Activated naive CD4-positive, alpha-beta T cell treated with anti-CD3 and anti-CD28 coated beads, Interleukin-2, amount 50 U/mL, for 72 hours (primary cell): ENCODE measurements at regions not wholly inside any gene's neighbourhood (a gene's known extent, or its start where the extent isn't known, plus 50 kb on each side); places are given as distances from the start of the nearest gene placed in this dataset.

ENCODE experiments used
- ATAC-seq, 2 donors: fragments of 150-1000 bp; cut with Tn5 transposase; 2 replicates each; pipeline ENCODE4 v1.10.0; 2021; ENCODE audit warnings: mild to moderate bottlenecking in 2 of 2, moderate library complexity in 2 of 2
- DNase-seq, 2 donors: peaks; one replicate each; pipeline ENCODE4 v3.0.0; 2021 to 2022; ENCODE audit warnings: low spot score in 2 of 2
- H3K27ac Mint-ChIP-seq, 2 donors: one replicate each; pipeline ENCODE4 v1.8.0; 2022; ENCODE audit warnings: mild to moderate bottlenecking in 2 of 2, mixed read lengths in 2 of 2
- H3K36me3 Mint-ChIP-seq, 2 donors: one replicate each; pipeline ENCODE4 v1.8.0; 2022; ENCODE audit warnings: mixed read lengths in 2 of 2
- H3K9me3 Mint-ChIP-seq, 2 donors: one replicate each; pipeline ENCODE4 v1.8.0; 2022; ENCODE audit warnings: mixed read lengths in 2 of 2

- Mint-ChIP-seq H3K9me3 (peaks cover 23 to 36% of the 10 kb centered on the region in 2 donors), H3K36me3 (peaks cover 16 to 24% of the 10 kb centered on the region in 2 donors), H3K27ac (no peak overlapping the region)
- ATAC-seq (no peak), DNase-seq (no peak)
Observed at GRCh38 chr9:88251903-88252302, 113.6 kb upstream of the SPATA31C2 start.

- DNase-seq (no peak), ATAC-seq (no peak)
- H3K27ac Mint-ChIP-seq, result no peak overlapping the region
- H3K36me3 Mint-ChIP-seq, result no peaks in the 10 kb centered on the region
- H3K9me3 Mint-ChIP-seq, result peaks cover 0 to 4% of the 10 kb centered on the region in 2 donors
Observed at GRCh38 chr9:88243736-88244135, 105.5 kb upstream of the SPATA31C2 start.

GRCh38 chr9:88242879-88243278 lies 104.6 kb upstream of the SPATA31C2 start:
- no peaks in the 10 kb centered on the region for H3K9me3 Mint-ChIP-seq
- ATAC-seq (no peak), DNase-seq (no peak)
- H3K36me3 Mint-ChIP-seq, result no peaks in the 10 kb centered on the region
- H3K27ac Mint-ChIP-seq, result no peak overlapping the region

DNA sequence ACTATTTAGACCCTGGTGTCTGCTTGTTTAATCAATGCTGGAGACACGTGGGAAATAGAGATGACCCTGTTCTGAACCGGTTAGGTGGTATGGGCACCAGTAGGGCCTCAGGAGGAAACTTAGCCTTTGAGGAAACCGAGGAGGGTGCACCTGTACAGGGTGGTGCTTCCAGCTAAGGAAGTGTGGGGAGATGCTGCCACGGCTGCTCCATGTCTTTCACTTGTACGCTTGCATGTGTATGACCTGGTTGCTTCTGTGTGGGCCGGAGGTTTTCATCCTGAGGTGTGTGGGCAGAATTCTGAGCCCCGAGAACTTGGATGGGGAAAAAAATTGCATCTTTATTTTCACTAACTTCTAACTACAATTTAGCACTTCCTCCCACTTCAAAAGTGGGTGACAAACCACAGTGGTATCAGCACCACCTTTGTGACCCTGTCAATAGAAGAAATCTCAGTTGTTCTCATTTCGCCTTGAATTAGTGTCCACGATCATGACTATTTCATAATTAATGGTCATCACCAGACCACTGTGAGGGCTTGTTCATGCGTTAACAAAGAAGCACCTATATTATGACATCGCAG lies 99.8 kb upstream of the SPATA31C2 start:
- no peaks in the 10 kb centered on the region for H3K36me3 Mint-ChIP-seq
- H3K27ac Mint-ChIP-seq, result no peak overlapping the region
- DNase-seq (no peak), ATAC-seq (peak; percentile 47 to 61)
- no peaks in the 10 kb centered on the region for H3K9me3 Mint-ChIP-seq

GRCh38 chr9:88237479-88237961 lies 99.2 kb upstream of the SPATA31C2 start:
- DNase-seq, result no peak
- Mint-ChIP-seq H3K27ac (no peak overlapping the region), H3K9me3 (peaks cover 0 to 2% of the 10 kb centered on the region in 2 donors), H3K36me3 (peaks cover under 1 to 2% of the 10 kb centered on the region in 2 donors)
- no peak for ATAC-seq

DNA sequence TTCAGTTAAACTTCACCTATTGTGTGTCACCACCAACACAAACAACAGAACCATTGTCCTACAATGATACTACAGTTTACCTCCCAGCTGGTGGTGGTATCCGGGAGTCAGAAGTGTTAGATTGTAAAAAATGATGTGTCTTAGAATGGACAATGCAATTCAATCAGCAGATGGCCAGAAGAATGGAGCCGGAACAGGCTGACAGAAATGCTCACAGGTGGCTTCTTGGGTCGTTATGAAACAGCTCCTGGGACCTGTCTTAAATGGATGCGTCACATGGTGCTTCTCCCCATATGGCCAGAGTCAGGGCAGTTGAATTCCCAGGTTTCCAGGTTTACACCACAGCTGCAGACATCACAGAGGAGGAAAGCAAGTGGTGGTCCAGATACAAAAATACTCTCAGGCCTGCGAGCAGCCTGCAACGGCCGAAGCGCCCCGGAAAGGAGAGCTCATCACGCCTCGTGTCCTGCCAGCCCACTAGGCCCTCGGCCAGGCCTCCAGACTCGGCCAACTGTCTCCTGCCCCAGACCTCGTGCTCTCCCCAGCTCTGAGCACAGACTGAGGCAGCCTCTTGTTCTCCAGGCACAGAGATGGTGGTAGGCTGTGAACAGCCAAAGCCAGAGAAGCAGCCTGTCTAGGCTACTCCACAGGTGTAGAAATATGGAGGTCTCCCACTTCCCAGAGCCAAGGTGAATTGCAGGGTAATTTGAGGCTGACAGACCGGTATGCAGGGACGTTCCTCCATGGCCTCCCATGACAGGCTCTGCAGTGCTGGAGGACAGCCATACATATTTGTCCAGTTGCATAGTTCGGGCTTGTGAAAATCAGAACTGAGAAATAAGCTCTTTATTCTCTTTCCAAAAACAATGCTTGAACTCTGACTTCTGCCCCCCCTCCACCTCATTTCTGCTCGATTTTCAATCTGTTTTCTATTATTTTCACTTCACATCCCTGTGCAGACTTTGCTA lies 98.5 kb upstream of the SPATA31C2 start:
- Mint-ChIP-seq H3K9me3 (peaks cover 6 to 8% of the 10 kb centered on the region in 2 donors), H3K27ac (no peak overlapping the region), H3K36me3 (peaks cover 6% of the 10 kb centered on the region in 2 donors)
- ATAC-seq, result no peak
- no peak for DNase-seq

GRCh38 chr9:88235615-88236014 lies 97.3 kb upstream of the SPATA31C2 start:
- DNase-seq (no peak), ATAC-seq (no peak)
- Mint-ChIP-seq H3K36me3 (peaks cover 6% of the 10 kb centered on the region in 2 donors), H3K9me3 (peaks cover 6 to 8% of the 10 kb centered on the region in 2 donors), H3K27ac (no peak overlapping the region)

- Mint-ChIP-seq H3K27ac (no peak overlapping the region), H3K36me3 (peaks cover 6% of the 10 kb centered on the region in 2 donors), H3K9me3 (peaks cover 6 to 8% of the 10 kb centered on the region in 2 donors)
- DNase-seq (no peak), ATAC-seq (no peak)
Observed at GRCh38 chr9:88234114-88234513, 95.8 kb upstream of the SPATA31C2 start.

DNA sequence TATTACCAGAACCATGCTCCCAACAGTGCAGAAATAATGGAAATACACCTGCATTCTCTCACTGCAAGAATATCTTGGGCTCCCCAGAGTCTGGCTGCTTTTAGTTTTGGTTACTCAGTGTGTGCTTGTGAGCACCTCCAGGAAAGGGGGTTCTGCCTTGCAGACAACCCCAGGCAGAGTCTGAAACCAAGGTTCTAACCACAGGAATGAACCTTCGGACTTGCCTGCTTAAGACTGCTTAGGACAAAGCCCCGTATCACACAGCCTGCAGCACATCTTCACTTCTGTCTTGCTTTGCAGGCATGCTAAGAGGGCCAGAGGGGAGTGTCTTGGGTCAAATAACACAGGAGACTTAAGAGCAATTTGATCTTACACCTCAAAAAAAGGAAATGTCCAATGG lies 94.8 kb upstream of the SPATA31C2 start:
- Mint-ChIP-seq H3K9me3 (peaks cover 6 to 8% of the 10 kb centered on the region in 2 donors), H3K36me3 (peaks cover 6% of the 10 kb centered on the region in 2 donors), H3K27ac (no peak overlapping the region)
- DNase-seq, result no peak
- no peak for ATAC-seq

DNA sequence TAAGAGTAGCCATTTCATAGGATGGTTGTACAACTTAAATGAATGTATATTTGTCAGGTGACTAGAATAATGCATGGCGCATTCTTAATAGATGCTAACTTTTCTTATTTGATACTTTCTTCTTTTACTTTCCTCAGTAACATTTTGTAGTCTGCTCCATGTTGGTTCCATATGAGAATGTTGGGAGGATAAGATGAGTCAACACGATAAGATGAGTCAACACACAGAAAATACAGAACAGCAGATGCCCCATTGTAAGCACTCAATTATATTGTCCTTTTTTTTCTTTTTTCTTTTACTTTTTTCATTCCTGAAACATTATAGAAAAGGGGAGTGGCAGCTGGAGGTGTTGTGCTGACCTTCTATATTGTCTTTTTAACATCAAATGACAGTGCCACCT lies 92.3 kb upstream of the SPATA31C2 start:
- no peak for DNase-seq
- no peak overlapping the region for H3K27ac Mint-ChIP-seq
- H3K36me3 Mint-ChIP-seq, result peaks cover 6% of the 10 kb centered on the region in 2 donors
- peaks cover 6 to 8% of the 10 kb centered on the region in 2 donors for H3K9me3 Mint-ChIP-seq
- ATAC-seq, result no peak

DNA sequence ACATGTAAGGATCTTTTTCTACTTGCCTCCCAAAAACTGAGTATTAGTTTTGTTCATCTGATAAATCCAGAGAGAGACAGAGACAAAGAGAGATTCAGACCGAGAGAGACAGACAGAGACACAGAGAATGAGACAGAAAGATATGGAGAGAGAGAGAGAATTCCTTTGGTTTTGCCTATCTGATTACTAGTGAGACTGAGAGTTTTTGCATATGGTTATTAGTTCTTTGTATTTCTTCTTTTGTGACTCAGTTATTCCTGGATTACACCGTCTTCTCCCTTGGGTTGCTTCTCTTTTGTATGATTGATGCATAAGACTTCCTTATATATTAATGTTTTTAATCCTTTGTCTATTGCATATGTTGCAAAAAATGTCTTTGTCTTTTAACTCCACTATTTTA lies 91.2 kb upstream of the SPATA31C2 start:
- ATAC-seq (no peak), DNase-seq (no peak)
- H3K36me3 Mint-ChIP-seq, result peaks cover 6% of the 10 kb centered on the region in 2 donors
- no peak overlapping the region for H3K27ac Mint-ChIP-seq
- peaks cover 6 to 8% of the 10 kb centered on the region in 2 donors for H3K9me3 Mint-ChIP-seq

GRCh38 chr9:88224938-88225337 lies 86.7 kb upstream of the SPATA31C2 start:
- no peak for ATAC-seq
- Mint-ChIP-seq H3K9me3 (no peaks in the 10 kb centered on the region), H3K27ac (no peak overlapping the region), H3K36me3 (no peaks in the 10 kb centered on the region)
- no peak for DNase-seq

GRCh38 chr9:88221105-88221504 lies 82.8 kb upstream of the SPATA31C2 start:
- no peaks in the 10 kb centered on the region for H3K36me3 Mint-ChIP-seq
- DNase-seq (no peak), ATAC-seq (no peak)
- no peak overlapping the region for H3K27ac Mint-ChIP-seq
- H3K9me3 Mint-ChIP-seq, result no peaks in the 10 kb centered on the region

DNA sequence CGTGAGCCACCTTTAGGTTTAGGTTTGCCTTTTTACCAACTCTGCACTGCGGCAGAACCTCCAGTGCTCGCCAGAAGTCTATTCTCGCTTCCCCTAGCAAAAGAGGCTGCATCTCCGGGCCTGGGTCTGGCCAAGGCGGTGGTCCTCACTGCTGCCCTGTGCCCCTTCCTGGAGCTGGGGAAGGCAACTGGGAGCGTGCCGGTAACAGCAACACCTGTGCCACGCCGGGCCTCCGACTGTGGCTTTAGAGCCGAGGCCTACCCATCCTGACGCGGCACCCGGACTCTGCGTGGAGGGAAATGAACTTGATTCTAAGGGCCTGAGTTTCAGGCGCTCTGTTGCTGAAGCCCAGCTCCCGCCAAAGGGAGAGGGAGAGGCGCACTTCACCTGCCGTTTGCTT lies 82.4 kb upstream of the SPATA31C2 start:
- ATAC-seq, result no peak
- no peak for DNase-seq
- Mint-ChIP-seq H3K27ac (no peak overlapping the region), H3K36me3 (no peaks in the 10 kb centered on the region), H3K9me3 (no peaks in the 10 kb centered on the region)

DNA sequence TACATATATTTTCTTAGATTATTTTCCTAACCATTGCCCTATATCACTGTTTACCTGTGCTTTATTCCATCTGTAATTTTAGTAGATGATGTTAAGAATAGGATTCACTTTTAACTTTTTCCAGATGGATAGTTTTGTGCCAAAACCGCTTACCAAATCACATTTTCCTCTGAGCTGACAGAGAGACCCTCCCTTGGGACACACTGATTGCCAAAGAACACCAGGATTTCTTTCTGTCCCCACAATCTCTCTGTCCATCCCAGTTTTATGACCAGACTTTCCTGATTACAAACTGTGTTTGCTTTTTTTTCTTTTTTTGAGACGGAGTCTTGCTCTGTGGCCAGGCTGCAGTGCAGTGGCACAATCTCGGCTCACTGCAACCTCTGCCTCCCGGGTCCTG lies 81.3 kb upstream of the SPATA31C2 start:
- Mint-ChIP-seq H3K36me3 (no peaks in the 10 kb centered on the region), H3K9me3 (no peaks in the 10 kb centered on the region), H3K27ac (no peak overlapping the region)
- no peak for DNase-seq
- ATAC-seq, result no peak

DNA sequence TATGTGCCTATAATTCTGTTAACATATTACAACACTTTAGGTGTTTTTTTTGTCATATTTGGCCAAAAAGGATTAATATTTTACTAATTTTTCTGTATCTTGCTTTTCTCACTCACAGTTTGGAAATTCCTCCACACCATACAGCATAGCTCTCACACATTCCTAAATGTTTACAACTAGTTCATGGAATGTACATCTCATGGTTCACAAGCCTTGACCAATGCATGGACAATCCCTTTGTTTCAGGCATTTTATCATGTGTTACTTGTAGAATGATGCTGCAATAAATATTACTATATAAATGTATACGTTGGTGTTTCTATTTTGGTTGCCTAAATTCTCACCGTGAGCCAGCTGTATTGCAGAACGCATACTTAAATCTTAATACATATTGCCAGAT lies 80.5 kb upstream of the SPATA31C2 start:
- H3K9me3 Mint-ChIP-seq, result peaks cover 2% of the 10 kb centered on the region in 2 donors
- no peak for DNase-seq
- H3K36me3 Mint-ChIP-seq, result no peaks in the 10 kb centered on the region
- no peak for ATAC-seq
- no peak overlapping the region for H3K27ac Mint-ChIP-seq

GRCh38 chr9:88216126-88216995 lies 78.1 kb upstream of the SPATA31C2 start:
- H3K36me3 Mint-ChIP-seq, result no peaks in the 10 kb centered on the region
- H3K27ac Mint-ChIP-seq, result no peak overlapping the region
- ATAC-seq (no peak), DNase-seq (no peak)
- H3K9me3 Mint-ChIP-seq, result peaks cover 6 to 10% of the 10 kb centered on the region in 2 donors
